ENCODE measurements at regions not wholly inside any gene's neighbourhood (a gene's known extent, or its start where the extent isn't known, plus 50 kb on each side); places are given as distances from the start of the nearest gene placed in this dataset.

DNA sequence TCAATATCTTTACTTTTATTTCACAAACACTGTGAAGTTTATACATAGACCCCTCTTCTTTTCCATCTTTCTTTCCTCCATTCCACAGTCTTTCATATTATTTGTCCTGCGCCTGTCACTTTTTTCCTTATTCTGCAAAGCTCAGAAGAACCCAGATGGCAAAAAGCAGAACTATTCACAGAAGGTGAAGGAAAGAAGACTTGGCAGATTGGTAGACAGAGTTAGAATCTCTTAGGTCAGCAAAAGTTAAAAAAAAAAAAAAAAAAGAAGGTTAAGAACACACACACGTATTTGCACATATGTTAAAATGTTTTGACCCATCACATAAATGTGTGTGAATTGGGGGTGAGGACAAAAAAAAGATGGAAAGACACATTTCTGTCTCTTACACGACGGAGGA lies 50.3 kb upstream of the ABCC9 start:
- TF ChIP-seq, protein P1, sequence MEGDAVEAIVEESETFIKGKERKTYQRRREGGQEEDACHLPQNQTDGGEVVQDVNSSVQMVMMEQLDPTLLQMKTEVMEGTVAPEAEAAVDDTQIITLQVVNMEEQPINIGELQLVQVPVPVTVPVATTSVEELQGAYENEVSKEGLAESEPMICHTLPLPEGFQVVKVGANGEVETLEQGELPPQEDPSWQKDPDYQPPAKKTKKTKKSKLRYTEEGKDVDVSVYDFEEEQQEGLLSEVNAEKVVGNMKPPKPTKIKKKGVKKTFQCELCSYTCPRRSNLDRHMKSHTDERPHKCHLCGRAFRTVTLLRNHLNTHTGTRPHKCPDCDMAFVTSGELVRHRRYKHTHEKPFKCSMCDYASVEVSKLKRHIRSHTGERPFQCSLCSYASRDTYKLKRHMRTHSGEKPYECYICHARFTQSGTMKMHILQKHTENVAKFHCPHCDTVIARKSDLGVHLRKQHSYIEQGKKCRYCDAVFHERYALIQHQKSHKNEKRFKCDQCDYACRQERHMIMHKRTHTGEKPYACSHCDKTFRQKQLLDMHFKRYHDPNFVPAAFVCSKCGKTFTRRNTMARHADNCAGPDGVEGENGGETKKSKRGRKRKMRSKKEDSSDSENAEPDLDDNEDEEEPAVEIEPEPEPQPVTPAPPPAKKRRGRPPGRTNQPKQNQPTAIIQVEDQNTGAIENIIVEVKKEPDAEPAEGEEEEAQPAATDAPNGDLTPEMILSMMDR (IDR thresholded peaks at IDR 0.05): no peak
- no peak for TF ChIP-seq POLR2A (IDR thresholded peaks at IDR 0.05)
